Liver (tissue), 8 donors: ENCODE measurements at regions not wholly inside any gene's neighbourhood (a gene's known extent, or its start where the extent isn't known, plus 50 kb on each side); places are given as distances from the start of the nearest gene placed in this dataset.

ENCODE experiments used
- DNase-seq: peaks from one replicate; pipeline ENCODE4 v3.0.0-alpha.2; 2017; ENCODE audit warnings: low spot score
- H3K27ac ChIP-seq, 2 donors: one replicate each; pipeline ENCODE4 v1.7.0; 2013; ENCODE audit warnings: inconsistent platforms in 2 of 2, low read length in 2 of 2, control low read depth in 1 of 2, low read depth in 1 of 2, mild to moderate bottlenecking in 1 of 2
- H3K27me3 ChIP-seq, 4 donors: one replicate each; pipeline versions ENCODE4 v1.6.1 to v1.7.0; 2013; ENCODE audit warnings: low read length in 3 of 4, inconsistent platforms in 1 of 4, mild to moderate bottlenecking in 1 of 4, moderate library complexity in 1 of 4; ENCODE audit not compliant: control insufficient read depth in 4 of 4, insufficient read depth in 4 of 4
- H3K36me3 ChIP-seq, 4 donors: one replicate each; pipeline versions ENCODE4 v1.6.1 to v1.7.0; 2013; ENCODE audit warnings: low read length in 3 of 4, mild to moderate bottlenecking in 3 of 4, low read depth in 1 of 4, moderate library complexity in 1 of 4; ENCODE audit not compliant: control insufficient read depth in 4 of 4, insufficient read depth in 3 of 4
- H3K4me1 ChIP-seq, 4 donors: one replicate each; pipeline versions ENCODE4 v1.6.1 to v1.7.0; 2013; ENCODE audit warnings: low read length in 3 of 4, mild to moderate bottlenecking in 3 of 4, moderate library complexity in 1 of 4; ENCODE audit not compliant: control insufficient read depth in 4 of 4, insufficient read depth in 4 of 4
- H3K4me3 ChIP-seq, 3 donors: one replicate each; pipeline versions ENCODE4 v1.6.1 to v1.7.0; 2013; ENCODE audit warnings: low read length in 3 of 3, control low read depth in 1 of 3, low read depth in 1 of 3, mild to moderate bottlenecking in 1 of 3
- H3K9ac ChIP-seq, 2 donors: one replicate each; pipeline ENCODE4 v1.7.0; 2013; ENCODE audit warnings: low read length in 2 of 2, mild to moderate bottlenecking in 2 of 2, moderate library complexity in 2 of 2, control low read depth in 1 of 2, low read depth in 1 of 2
- H3K9me3 ChIP-seq, 4 donors: one replicate each; pipeline versions ENCODE4 v1.6.1 to v1.7.0; 2013; ENCODE audit warnings: low read length in 3 of 4; ENCODE audit not compliant: control insufficient read depth in 4 of 4
- ATF3 ChIP-seq: IDR thresholded peaks from 2 replicates; pipeline ENCODE4 v1.6.1; 2016; ENCODE audit warnings: antibody characterized with exemption
- CTCF ChIP-seq: fragments of 150-350 bp; IDR thresholded peaks from 2 replicates; pipeline ENCODE4 v1.5.1; 2017; ENCODE audit warnings: improper control_type of control experiment, low read depth, low read length; ENCODE audit not compliant: missing input control
- EGR1 ChIP-seq, 2 donors: IDR thresholded peaks; 2 replicates each; pipeline ENCODE4 v1.6.1; 2016 to 2018; ENCODE audit warnings: antibody characterized with exemption in 2 of 2, low read depth in 2 of 2
- FOXA1 ChIP-seq: IDR thresholded peaks from 2 replicates; pipeline ENCODE4 v1.6.1; 2016; ENCODE audit warnings: antibody characterized with exemption
- FOXA2 ChIP-seq: IDR thresholded peaks from 2 replicates; pipeline ENCODE4 v1.6.1; 2016; ENCODE audit warnings: antibody characterized with exemption
- GABPA ChIP-seq, 2 donors: IDR thresholded peaks in 1 of 2; conservative IDR thresholded peaks in 1 of 2; 2 replicates each; pipeline ENCODE4 v1.6.1; 2016; ENCODE audit warnings: antibody characterized with exemption in 2 of 2, mild to moderate bottlenecking in 1 of 2, moderate library complexity in 1 of 2
- HNF4A ChIP-seq, 2 donors: conservative IDR thresholded peaks; 2 replicates each; pipeline ENCODE4 v1.6.1; 2016; ENCODE audit warnings: antibody characterized with exemption in 2 of 2, mild to moderate bottlenecking in 2 of 2
- HNF4G ChIP-seq: IDR thresholded peaks from 2 replicates; pipeline ENCODE4 v1.6.1; 2016; ENCODE audit warnings: antibody characterized with exemption
- JUND ChIP-seq, 2 donors: IDR thresholded peaks; 2 replicates each; pipeline ENCODE4 v1.6.1; 2016; ENCODE audit warnings: antibody characterized with exemption in 2 of 2
- MAX ChIP-seq: IDR thresholded peaks from 2 replicates; pipeline ENCODE4 v1.6.1; 2016; ENCODE audit warnings: antibody characterized with exemption
- NR2F2 ChIP-seq: IDR thresholded peaks from 2 replicates; pipeline ENCODE4 v1.6.1; 2016; ENCODE audit warnings: antibody characterized with exemption
- RAD21 ChIP-seq, 2 donors: IDR thresholded peaks; 2 replicates each; pipeline ENCODE4 v1.6.1; 2016; ENCODE audit warnings: antibody characterized with exemption in 2 of 2, mild to moderate bottlenecking in 2 of 2
- RXRA ChIP-seq, 2 donors: IDR thresholded peaks; 2 replicates each; pipeline ENCODE4 v1.6.1; 2017 to 2018; ENCODE audit warnings: antibody characterized with exemption in 2 of 2, mild to moderate bottlenecking in 1 of 2
- SP1 ChIP-seq: IDR thresholded peaks from 2 replicates; pipeline ENCODE4 v1.6.1; 2018; ENCODE audit warnings: antibody characterized with exemption, mild to moderate bottlenecking
- TAF1 ChIP-seq: conservative IDR thresholded peaks from 2 replicates; pipeline ENCODE4 v1.6.1; 2016; ENCODE audit warnings: antibody characterized with exemption, mild to moderate bottlenecking
- YY1 ChIP-seq: IDR thresholded peaks from 2 replicates; pipeline ENCODE4 v1.6.1; 2016; ENCODE audit warnings: antibody characterized with exemption, mild to moderate bottlenecking
- WGBS: extraction: QIAGEN DNeasy Blood & Tissue Kit; methylation state at CpG from one replicate; pipeline ENCODE4 v1.1.7; 2013; 5-methylcytosine and 5-hydroxymethylcytosine counted together
- TF ChIP-seq, protein P1 (sequence below): IDR thresholded peaks from 2 replicates; pipeline ENCODE4 v1.6.1; 2016; ENCODE audit warnings: antibody characterized with exemption, mild to moderate bottlenecking
- TF ChIP-seq, protein P2 (sequence below): IDR thresholded peaks from 2 replicates; pipeline ENCODE4 v1.6.1; 2016; ENCODE audit warnings: antibody characterized with exemption
- donor health status: healthy.
- donor health status: healthy.
- donor health status: healthy.
- donor health status: healthy.
- donor health status: healthy.

DNA sequence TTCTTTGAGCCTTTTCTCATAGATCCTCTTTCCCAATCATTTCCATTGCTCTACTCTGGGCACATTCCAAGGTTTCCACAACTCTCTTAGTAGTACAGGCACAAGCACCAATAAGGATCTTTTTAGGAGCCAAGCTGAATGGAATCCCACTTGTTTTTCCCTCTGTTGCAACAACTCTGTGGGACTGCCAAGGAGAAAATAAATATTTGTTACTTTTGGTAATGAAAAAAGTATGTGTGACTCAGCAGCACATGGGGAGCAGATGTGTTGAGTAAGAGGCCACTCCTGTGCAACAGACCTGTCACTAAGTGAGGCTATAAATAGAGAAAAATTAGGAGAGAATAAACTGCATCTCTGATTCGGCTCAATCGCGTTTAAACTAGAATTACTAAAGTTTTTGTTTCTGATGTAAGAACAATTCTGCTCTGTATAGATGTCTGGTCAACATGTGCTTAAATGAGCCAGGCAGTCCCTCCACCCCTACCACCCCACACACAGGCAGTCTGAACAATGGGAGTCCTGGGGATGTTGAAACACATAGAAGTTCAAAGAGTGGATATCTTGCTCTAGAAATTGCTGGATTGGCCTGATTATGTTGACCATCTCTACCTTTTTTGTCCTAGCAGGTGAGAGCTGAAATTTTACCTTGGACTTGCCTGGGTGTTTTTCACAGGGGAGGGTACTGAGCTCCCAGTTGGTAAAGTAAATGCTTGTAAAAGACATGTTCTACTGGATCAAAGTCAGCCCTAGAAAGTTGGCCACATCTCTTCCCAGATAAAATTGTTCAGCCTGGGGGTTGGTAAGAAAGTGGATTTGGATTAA lies 244.3 kb upstream of the NOVA1 start:
- 40% methylated on average over 3 of the region's 3 CpGs for WGBS

More for the DNA sequence above, 244.3 kb upstream of the NOVA1 start:
- TF ChIP-seq MAX: peak; percentile 36
- TF ChIP-seq NR2F2: no peak
- TF ChIP-seq RAD21 (IDR thresholded peaks at IDR 0.05): peak; percentile 14 to 38
- TF ChIP-seq JUND (IDR thresholded peaks at IDR 0.05): peak; percentile 84 to 94
- TF ChIP-seq, protein P1, sequence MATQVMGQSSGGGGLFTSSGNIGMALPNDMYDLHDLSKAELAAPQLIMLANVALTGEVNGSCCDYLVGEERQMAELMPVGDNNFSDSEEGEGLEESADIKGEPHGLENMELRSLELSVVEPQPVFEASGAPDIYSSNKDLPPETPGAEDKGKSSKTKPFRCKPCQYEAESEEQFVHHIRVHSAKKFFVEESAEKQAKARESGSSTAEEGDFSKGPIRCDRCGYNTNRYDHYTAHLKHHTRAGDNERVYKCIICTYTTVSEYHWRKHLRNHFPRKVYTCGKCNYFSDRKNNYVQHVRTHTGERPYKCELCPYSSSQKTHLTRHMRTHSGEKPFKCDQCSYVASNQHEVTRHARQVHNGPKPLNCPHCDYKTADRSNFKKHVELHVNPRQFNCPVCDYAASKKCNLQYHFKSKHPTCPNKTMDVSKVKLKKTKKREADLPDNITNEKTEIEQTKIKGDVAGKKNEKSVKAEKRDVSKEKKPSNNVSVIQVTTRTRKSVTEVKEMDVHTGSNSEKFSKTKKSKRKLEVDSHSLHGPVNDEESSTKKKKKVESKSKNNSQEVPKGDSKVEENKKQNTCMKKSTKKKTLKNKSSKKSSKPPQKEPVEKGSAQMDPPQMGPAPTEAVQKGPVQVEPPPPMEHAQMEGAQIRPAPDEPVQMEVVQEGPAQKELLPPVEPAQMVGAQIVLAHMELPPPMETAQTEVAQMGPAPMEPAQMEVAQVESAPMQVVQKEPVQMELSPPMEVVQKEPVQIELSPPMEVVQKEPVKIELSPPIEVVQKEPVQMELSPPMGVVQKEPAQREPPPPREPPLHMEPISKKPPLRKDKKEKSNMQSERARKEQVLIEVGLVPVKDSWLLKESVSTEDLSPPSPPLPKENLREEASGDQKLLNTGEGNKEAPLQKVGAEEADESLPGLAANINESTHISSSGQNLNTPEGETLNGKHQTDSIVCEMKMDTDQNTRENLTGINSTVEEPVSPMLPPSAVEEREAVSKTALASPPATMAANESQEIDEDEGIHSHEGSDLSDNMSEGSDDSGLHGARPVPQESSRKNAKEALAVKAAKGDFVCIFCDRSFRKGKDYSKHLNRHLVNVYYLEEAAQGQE: peak; percentile 31
- no peak for TF ChIP-seq CTCF
- peak; percentile 41 to 59 for TF ChIP-seq HNF4A (conservative IDR thresholded peaks at IDR 0.05)
- no peak for TF ChIP-seq FOXA2
- TF ChIP-seq SP1: peak; percentile 36
- TF ChIP-seq EGR1 (IDR thresholded peaks at IDR 0.05; ENCODE audit: low read depth in 2 of 2): peak in 1 of 2 donors; percentile 35
- peak; percentile 23 to 68 for TF ChIP-seq RXRA (IDR thresholded peaks at IDR 0.05)
- TF ChIP-seq YY1: peak; percentile 60
- TF ChIP-seq ATF3: peak; percentile 38
- TF ChIP-seq, protein P2, sequence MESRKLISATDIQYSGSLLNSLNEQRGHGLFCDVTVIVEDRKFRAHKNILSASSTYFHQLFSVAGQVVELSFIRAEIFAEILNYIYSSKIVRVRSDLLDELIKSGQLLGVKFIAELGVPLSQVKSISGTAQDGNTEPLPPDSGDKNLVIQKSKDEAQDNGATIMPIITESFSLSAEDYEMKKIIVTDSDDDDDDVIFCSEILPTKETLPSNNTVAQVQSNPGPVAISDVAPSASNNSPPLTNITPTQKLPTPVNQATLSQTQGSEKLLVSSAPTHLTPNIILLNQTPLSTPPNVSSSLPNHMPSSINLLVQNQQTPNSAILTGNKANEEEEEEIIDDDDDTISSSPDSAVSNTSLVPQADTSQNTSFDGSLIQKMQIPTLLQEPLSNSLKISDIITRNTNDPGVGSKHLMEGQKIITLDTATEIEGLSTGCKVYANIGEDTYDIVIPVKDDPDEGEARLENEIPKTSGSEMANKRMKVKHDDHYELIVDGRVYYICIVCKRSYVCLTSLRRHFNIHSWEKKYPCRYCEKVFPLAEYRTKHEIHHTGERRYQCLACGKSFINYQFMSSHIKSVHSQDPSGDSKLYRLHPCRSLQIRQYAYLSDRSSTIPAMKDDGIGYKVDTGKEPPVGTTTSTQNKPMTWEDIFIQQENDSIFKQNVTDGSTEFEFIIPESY: peak; percentile 40
- TF ChIP-seq TAF1: no peak
- no peak for TF ChIP-seq HNF4G
- no peak for TF ChIP-seq GABPA (IDR thresholded peaks at IDR 0.05 in 1 of 2, conservative IDR thresholded peaks at IDR 0.05 in 1 of 2)
- no peak for TF ChIP-seq FOXA1
- no peak overlapping the region for H3K9ac ChIP-seq
- no peak overlapping the region for H3K4me3 ChIP-seq
- no peak for DNase-seq
- H3K36me3 ChIP-seq: no peaks in the 10 kb centered on the region
- no peaks in the 10 kb centered on the region for H3K27me3 ChIP-seq
- H3K9me3 ChIP-seq: no peaks in the 10 kb centered on the region
- H3K27ac ChIP-seq: peak overlapping the region; percentile 74
- peaks cover 0 to 4% (median under 1%) of the 10 kb centered on the region in 4 donors for H3K4me1 ChIP-seq
